HepG2 (cell line): ENCODE measurements at regions not wholly inside any gene's neighbourhood (a gene's known extent, or its start where the extent isn't known, plus 50 kb on each side); places are given as distances from the start of the nearest gene placed in this dataset.

Experiments used
- ATAC-seq: fragments of 200-7000 bp; cut with Tn5 transposase; 3 replicates; pipeline ENCODE4 v1.9.1; 2020; ENCODE audit warnings: mild to moderate bottlenecking, moderate library complexity
- BruUV-seq: library from RNA; stranded (reverse); fragments of 400-500 nt; replicated peaks from 2 replicates; lab custom pipeline; 2021; lab: Mats Ljungman, UMichigan
- CTCF ChIA-PET: fragments of 300-600 bp; formaldehyde crosslinking; extraction: SDS; loops from one replicate; lab custom pipeline; 2021; ENCODE audit warnings: low total read pairs, inconsistent platforms, low intra/inter-chr PET ratio; lab: Yijun Ruan, JAX
- POLR2A ChIA-PET: fragments of 350-600 bp; sonication (Branson Sonifier 250); formaldehyde crosslinking; loops from one replicate; lab custom pipeline; 2020; ENCODE audit warnings: antibody characterized with exemption, inconsistent platforms; lab: Yijun Ruan, JAX
- DNase-seq: peaks from one replicate; pipeline ENCODE4 v3.0.0-alpha.2; 2015; ENCODE audit warnings: low spot score
- FAIRE-seq: peaks from 3 replicates; lab custom pipeline; 2011; peaks lifted over from hg19 to GRCh38; lab: Jason Lieb, UNC
- H2AFZ ChIP-seq: one replicate; pipeline ENCODE4 v1.6.1; 2011; ENCODE audit warnings: low read length, inconsistent platforms
- H3K27ac ChIP-seq: fragments of 300-600 bp; 3 replicates; pipeline ENCODE4 v1.8.0; 2011; ENCODE audit warnings: mixed run types, mild to moderate bottlenecking, mixed read lengths, low read length, inconsistent platforms; ENCODE audit not compliant: insufficient read depth; ENCODE audit errors: extremely low read length
- H3K27me3 ChIP-seq, 2 experiments: fragments of 200-600 bp in 1 of 2; 2 replicates in 1 of 2; 3 replicates in 1 of 2; pipeline versions ENCODE4 v1.6.0 to v1.8.0; 2011; ENCODE audit warnings: low read length in 2 of 2, mild to moderate bottlenecking in 2 of 2, moderate library complexity in 2 of 2, inconsistent platforms in 1 of 2; ENCODE audit not compliant: insufficient read depth in 2 of 2, control insufficient read depth in 1 of 2
- H3K36me3 ChIP-seq, 2 experiments: fragments of 200-600 bp in 1 of 2; replicated peaks in 1 of 2; 2 replicates in 1 of 2; 3 replicates in 1 of 2; pipeline versions ENCODE4 v1.5.1 to v1.8.0; 2011; ENCODE audit warnings: low read length in 2 of 2, inconsistent platforms in 1 of 2; ENCODE audit not compliant: insufficient read depth in 2 of 2, control insufficient read depth in 1 of 2
- H3K4me1 ChIP-seq: 2 replicates; pipeline ENCODE4 v1.5.1; 2012; ENCODE audit warnings: low read length, inconsistent platforms; ENCODE audit not compliant: insufficient read depth
- H3K4me2 ChIP-seq: 2 replicates; pipeline ENCODE4 v1.6.0; 2011; ENCODE audit warnings: low read depth, low read length, inconsistent platforms
- H3K4me3 ChIP-seq, 3 experiments: fragments of 200-600 bp in 1 of 3; sonication (generic), shearing (Covaris generic) in 1 of 3; replicated peaks in 1 of 3; 2 replicates each; pipeline ENCODE4 v1.5.1; 2011 to 2016; ENCODE audit warnings: low read length in 3 of 3, inconsistent platforms in 2 of 3, low read depth in 2 of 3, mild to moderate bottlenecking in 2 of 3, control low read depth in 1 of 3, mixed read lengths in 1 of 3; ENCODE audit not compliant: insufficient read depth in 1 of 3
- H3K79me2 ChIP-seq: one replicate; pipeline ENCODE4 v1.6.1; 2011; ENCODE audit warnings: low read length, inconsistent platforms; ENCODE audit not compliant: insufficient read depth
- H3K9ac ChIP-seq: 2 replicates; pipeline ENCODE4 v1.6.0; 2011; ENCODE audit warnings: mild to moderate bottlenecking, low read depth, low read length, inconsistent platforms; ENCODE audit not compliant: insufficient read depth
- H3K9me3 ChIP-seq: 2 replicates; pipeline ENCODE4 v1.5.1; 2012; ENCODE audit warnings: mild to moderate bottlenecking, low read length
- H4K20me1 ChIP-seq: 2 replicates; pipeline ENCODE4 v1.6.0; 2011; ENCODE audit warnings: inconsistent platforms, mild to moderate bottlenecking, low read length, moderate library complexity; ENCODE audit not compliant: insufficient read depth
- NRL ChIP-seq: sonication (generic); formaldehyde crosslinking; IDR thresholded peaks from 2 replicates; pipeline ENCODE4 v1.5.0; 2020; ENCODE audit warnings: missing genetic modification reagents, mild to moderate bottlenecking, moderate library complexity, borderline replicate concordance
- RBFOX2 ChIP-seq: fragments of 200-400 bp; formaldehyde crosslinking; IDR thresholded peaks from 2 replicates; pipeline ENCODE4 v1.6.1; 2017; ENCODE audit warnings: low read depth, mild to moderate bottlenecking, low read length
- ZMYM2 ChIP-seq: sonication (generic); formaldehyde crosslinking; IDR thresholded peaks from 2 replicates; pipeline ENCODE4 v1.8.0; 2022; ENCODE audit warnings: mild to moderate bottlenecking, missing genetic modification reagents
- ZNF318 ChIP-seq: sonication (generic); formaldehyde crosslinking; IDR thresholded peaks from 2 replicates; pipeline ENCODE4 v1.4.0; 2020; ENCODE audit warnings: mild to moderate bottlenecking, missing genetic modification reagents
- ZNF430 ChIP-seq: sonication (generic); formaldehyde crosslinking; IDR thresholded peaks from 2 replicates; pipeline ENCODE4 v1.9.0; 2021; ENCODE audit warnings: mild to moderate bottlenecking, missing genetic modification reagents
- ZNF432 ChIP-seq: sonication (generic); formaldehyde crosslinking; IDR thresholded peaks from 2 replicates; pipeline ENCODE4 v1.5.0; 2020; ENCODE audit warnings: missing genetic modification reagents, mild to moderate bottlenecking, borderline replicate concordance
- ZNF569 ChIP-seq: sonication (generic); formaldehyde crosslinking; IDR thresholded peaks from 2 replicates; pipeline ENCODE4 v1.5.0; 2020; ENCODE audit warnings: mild to moderate bottlenecking, missing genetic modification reagents, moderate library complexity, borderline replicate concordance
- ZNF589 ChIP-seq: sonication (generic); formaldehyde crosslinking; conservative IDR thresholded peaks from 2 replicates; pipeline ENCODE4 v1.8.0; 2022; ENCODE audit warnings: mild to moderate bottlenecking, moderate library complexity, missing genetic modification reagents
- ZNF839 ChIP-seq: sonication (generic); formaldehyde crosslinking; IDR thresholded peaks from 2 replicates; pipeline ENCODE4 v1.4.0; 2020; ENCODE audit warnings: missing genetic modification reagents, mild to moderate bottlenecking, borderline replicate concordance
- WGBS: methylation state at CpG from one replicate; pipeline ENCODE4 v1.1.6; 2017; ENCODE audit warnings: low lambda C conversion rate; 5-methylcytosine and 5-hydroxymethylcytosine counted together
- in situ Hi-C: cut with HindIII; loops from 2 replicates; pipeline ENCODE4 v1.10.0; 2017; ENCODE audit warnings: low pct_unique_long_range_greater_than_20kb; ENCODE audit not compliant: extremely low pct_ligation_motif_present
- intact Hi-C: fragments of 100-400 bp; cut with micrococcal nuclease; formaldehyde crosslinking; loops from one replicate; pipeline ENCODE4 v1.10.0; 2022; ENCODE audit not compliant: unreplicated experiment
- TF ChIP-seq, protein P1 (sequence below): sonication (generic); formaldehyde crosslinking; IDR thresholded peaks from 2 replicates; pipeline ENCODE4 v1.5.1; 2020; ENCODE audit warnings: mild to moderate bottlenecking, missing genetic modification reagents, borderline replicate concordance
- TF ChIP-seq, protein P2 (sequence below): sonication (generic); formaldehyde crosslinking; IDR thresholded peaks from 2 replicates; pipeline ENCODE4 v1.8.0; 2022; ENCODE audit warnings: mild to moderate bottlenecking, missing genetic modification reagents; ENCODE audit not compliant: insufficient replicate concordance

- BruUV-seq: no TSS peak
- 24% methylated on average over 3 of the region's 3 CpGs for WGBS
- ChIA-PET CTCF (no interaction called here), POLR2A (no interaction called here)
- in situ Hi-C loops: no loop called here
- FAIRE-seq: no peak
- DNase-seq: no peak
- ATAC-seq: no peak
- no peaks in the 10 kb centered on the region for H3K36me3 ChIP-seq
- H3K4me3 ChIP-seq: no peak overlapping the region
- H4K20me1 ChIP-seq: no peaks in the 10 kb centered on the region
- H3K4me2 ChIP-seq: no peak overlapping the region
- H3K27me3 ChIP-seq: no peaks in the 10 kb centered on the region
- no peak overlapping the region for H3K9ac ChIP-seq
- H2AFZ ChIP-seq: no peak overlapping the region
- no peak overlapping the region for H3K27ac ChIP-seq
- intact Hi-C loops: no loop called here
- no peaks in the 10 kb centered on the region for H3K79me2 ChIP-seq
- H3K4me1 ChIP-seq: no peaks in the 10 kb centered on the region
- H3K9me3 ChIP-seq: peaks cover 100% of the 10 kb centered on the region
- no peak for TF ChIP-seq NRL
- no peak for TF ChIP-seq ZNF430 (CRISPR knock-in tag)
- TF ChIP-seq, protein P1, sequence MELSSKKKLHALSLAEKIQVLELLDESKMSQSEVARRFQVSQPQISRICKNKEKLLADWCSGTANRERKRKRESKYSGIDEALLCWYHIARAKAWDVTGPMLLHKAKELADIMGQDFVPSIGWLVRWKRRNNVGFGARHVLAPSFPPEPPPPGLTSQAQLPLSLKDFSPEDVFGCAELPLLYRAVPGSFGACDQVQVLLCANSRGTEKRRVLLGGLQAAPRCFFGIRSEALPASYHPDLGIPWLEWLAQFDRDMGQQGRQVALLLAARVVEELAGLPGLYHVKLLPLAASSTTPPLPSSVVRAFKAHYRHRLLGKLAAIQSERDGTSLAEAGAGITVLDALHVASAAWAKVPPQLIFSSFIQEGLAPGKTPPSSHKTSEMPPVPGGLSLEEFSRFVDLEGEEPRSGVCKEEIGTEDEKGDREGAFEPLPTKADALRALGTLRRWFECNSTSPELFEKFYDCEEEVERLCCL (CRISPR knock-in tag): no peak
- no peak for TF ChIP-seq ZNF432 (CRISPR knock-in tag)
- TF ChIP-seq ZNF839 (CRISPR knock-in tag): no peak
- no peak for TF ChIP-seq RBFOX2
- TF ChIP-seq ZMYM2 (CRISPR knock-in tag): no peak
- no peak for TF ChIP-seq ZNF318 (CRISPR knock-in tag)
- TF ChIP-seq ZNF569 (CRISPR knock-in tag): no peak
- TF ChIP-seq ZNF589 (CRISPR knock-in tag): no peak
- TF ChIP-seq, protein P2, sequence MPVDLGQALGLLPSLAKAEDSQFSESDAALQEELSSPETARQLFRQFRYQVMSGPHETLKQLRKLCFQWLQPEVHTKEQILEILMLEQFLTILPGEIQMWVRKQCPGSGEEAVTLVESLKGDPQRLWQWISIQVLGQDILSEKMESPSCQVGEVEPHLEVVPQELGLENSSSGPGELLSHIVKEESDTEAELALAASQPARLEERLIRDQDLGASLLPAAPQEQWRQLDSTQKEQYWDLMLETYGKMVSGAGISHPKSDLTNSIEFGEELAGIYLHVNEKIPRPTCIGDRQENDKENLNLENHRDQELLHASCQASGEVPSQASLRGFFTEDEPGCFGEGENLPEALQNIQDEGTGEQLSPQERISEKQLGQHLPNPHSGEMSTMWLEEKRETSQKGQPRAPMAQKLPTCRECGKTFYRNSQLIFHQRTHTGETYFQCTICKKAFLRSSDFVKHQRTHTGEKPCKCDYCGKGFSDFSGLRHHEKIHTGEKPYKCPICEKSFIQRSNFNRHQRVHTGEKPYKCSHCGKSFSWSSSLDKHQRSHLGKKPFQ (CRISPR knock-in tag): no peak
These were observed 744.1 kb downstream of the DHX35 start for GRCh38 chr20:39706184-39706663.
